ENCODE measurements at regions not wholly inside any gene's neighbourhood (a gene's known extent, or its start where the extent isn't known, plus 50 kb on each side); places are given as distances from the start of the nearest gene placed in this dataset.

- CTCF ChIA-PET: no interaction called here
- Histone ChIP-seq H2AFZ (ENCODE audit: insufficient read depth, low read depth, low read length, poor library complexity, severe bottlenecking) (no peak overlapping the region), H3K79me2 (ENCODE audit: control insufficient read depth, insufficient read depth, low read length) (no peaks in the 10 kb centered on the region), H3K27me3 (replicated peaks in 1 of 4; ENCODE audit: control extremely low read depth in 1 of 4, control insufficient read depth in 3 of 4, insufficient read depth in 4 of 4, low read length in 3 of 4) (no peaks in the 10 kb centered on the region), H3K4me2 (replicated peaks; ENCODE audit: low read depth, low read length, poor library complexity, severe bottlenecking) (no peak overlapping the region), H3K4me1 (ENCODE audit: control insufficient read depth in 2 of 2, insufficient read depth in 2 of 2, low read length in 2 of 2) (peaks cover 0 to 6% of the 10 kb centered on the region in 2 donors), H4K20me1 (ENCODE audit: control insufficient read depth, insufficient read depth, low read length, poor library complexity, severe bottlenecking) (no peaks in the 10 kb centered on the region), H3K36me3 (replicated peaks in 1 of 2; ENCODE audit: control extremely low read depth in 1 of 2, control insufficient read depth in 1 of 2, extremely low read depth in 1 of 2, insufficient read depth in 2 of 2, low read length in 1 of 2) (no peaks in the 10 kb centered on the region), H3K9ac (ENCODE audit: low read length) (no peak overlapping the region), H3K27ac (ENCODE audit: low read length in 2 of 2) (no peak overlapping the region), H3K4me3 (ENCODE audit: control extremely low read depth in 1 of 5, extremely low read depth in 1 of 5, insufficient read depth in 1 of 5, low read depth in 2 of 5, low read length in 4 of 5) (no peak overlapping the region), H3K9me3 (ENCODE audit: control extremely low read depth in 1 of 3, control insufficient read depth in 2 of 3, insufficient read depth in 1 of 3, low read length in 2 of 3) (peaks cover 0 to 3% (median 0%) of the 10 kb centered on the region in 3 donors)
- H3K4me1 Mint-ChIP-seq: peaks cover 3% of the 10 kb centered on the region
- WGBS (ENCODE audit: insufficient coverage): 100% methylated on average over 2 of the region's 2 CpGs
- TF ChIP-seq EZH2 (IDR thresholded peaks at IDR 0.05; ENCODE audit: borderline replicate concordance, insufficient read depth, low read depth, low read length, poor library complexity, severe bottlenecking) (no peak), CTCF (IDR thresholded peaks at IDR 0.05) (no peak)
- no peak overlapping the region for H3K4me3 Mint-ChIP-seq
- POLR2A ChIA-PET: no interaction called here
- peaks cover 8% of the 10 kb centered on the region for H3K27me3 Mint-ChIP-seq
- no peaks in the 10 kb centered on the region for H3K9me3 Mint-ChIP-seq (ENCODE audit: insufficient read depth)
- intact Hi-C loops (cut with micrococcal nuclease): no loop called here
- DNase-seq (no peak), ATAC-seq (ENCODE audit: low read depth) (no peak)
- H3K27ac Mint-ChIP-seq: no peak overlapping the region
Measured at GRCh38 chr9:108142142-108142503, 652.6 kb upstream of the KLF4 start.

- no peak overlapping the region for H3K4me3 Mint-ChIP-seq
- DNase-seq (no peak), ATAC-seq (ENCODE audit: low read depth) (no peak)
- no peaks in the 10 kb centered on the region for H3K9me3 Mint-ChIP-seq (ENCODE audit: insufficient read depth)
- H3K4me1 ChIP-seq (ENCODE audit: control insufficient read depth in 2 of 2, insufficient read depth in 2 of 2, low read length in 2 of 2): peaks cover 0 to 6% of the 10 kb centered on the region in 2 donors
- no peak overlapping the region for H3K9ac ChIP-seq (ENCODE audit: low read length)
- no peak overlapping the region for H2AFZ ChIP-seq (ENCODE audit: insufficient read depth, low read depth, low read length, poor library complexity, severe bottlenecking)
- no peaks in the 10 kb centered on the region for H4K20me1 ChIP-seq (ENCODE audit: control insufficient read depth, insufficient read depth, low read length, poor library complexity, severe bottlenecking)
- no peak overlapping the region for H3K4me2 ChIP-seq (replicated peaks; ENCODE audit: low read depth, low read length, poor library complexity, severe bottlenecking)
- ChIA-PET CTCF (no interaction called here), POLR2A (no interaction called here)
- peaks cover 3% of the 10 kb centered on the region for H3K4me1 Mint-ChIP-seq
- H3K27me3 Mint-ChIP-seq: peaks cover 8% of the 10 kb centered on the region
- H3K27ac Mint-ChIP-seq: no peak overlapping the region
- WGBS (ENCODE audit: insufficient coverage): no CpG with 5 or more reads among the region's 2 CpGs
- intact Hi-C loops (cut with micrococcal nuclease): no loop called here
- H3K9me3 ChIP-seq (ENCODE audit: control extremely low read depth in 1 of 3, control insufficient read depth in 2 of 3, insufficient read depth in 1 of 3, low read length in 2 of 3): no peaks in the 10 kb centered on the region
- TF ChIP-seq CTCF (IDR thresholded peaks at IDR 0.05) (no peak), EZH2 (IDR thresholded peaks at IDR 0.05; ENCODE audit: borderline replicate concordance, insufficient read depth, low read depth, low read length, poor library complexity, severe bottlenecking) (no peak)
- H3K27me3 ChIP-seq (replicated peaks in 1 of 4; ENCODE audit: control extremely low read depth in 1 of 4, control insufficient read depth in 3 of 4, insufficient read depth in 4 of 4, low read length in 3 of 4): no peaks in the 10 kb centered on the region
- no peaks in the 10 kb centered on the region for H3K36me3 ChIP-seq (replicated peaks in 1 of 2; ENCODE audit: control extremely low read depth in 1 of 2, control insufficient read depth in 1 of 2, extremely low read depth in 1 of 2, insufficient read depth in 2 of 2, low read length in 1 of 2)
- H3K27ac ChIP-seq (ENCODE audit: low read length in 2 of 2): no peak overlapping the region
- H3K79me2 ChIP-seq (ENCODE audit: control insufficient read depth, insufficient read depth, low read length): no peaks in the 10 kb centered on the region
- H3K4me3 ChIP-seq (ENCODE audit: control extremely low read depth in 1 of 5, extremely low read depth in 1 of 5, insufficient read depth in 1 of 5, low read depth in 2 of 5, low read length in 4 of 5): no peak overlapping the region
Measured at GRCh38 chr9:108139900-108140299, 650.3 kb upstream of the KLF4 start.

Data from B cell (primary cell).